ENCODE measurements at regions not wholly inside any gene's neighbourhood (a gene's known extent, or its start where the extent isn't known, plus 50 kb on each side); places are given as distances from the start of the nearest gene placed in this dataset.

GRCh38 chr14:101351146-101351545 lies 210.1 kb upstream of the DIO3 start:
- ATAC-seq: no peak
- intact Hi-C loops (cut with micrococcal nuclease; ENCODE audit: unreplicated experiment) (no loop called here), in situ Hi-C loops (cut with HindIII; ENCODE audit: low pct_unique_long_range_greater_than_20kb, low sequenced_read_pairs) (no loop called here)
- Histone ChIP-seq H3K9me3 (ENCODE audit: control insufficient read depth, insufficient read depth, low read depth, low read length) (0 out of 2 replicates have a peak, but pooled peaks cover 4% of the 10 kb centered on the region), H3K27me3 (ENCODE audit: control insufficient read depth, insufficient read depth, low read length) (no peaks in the 10 kb centered on the region), H3K36me3 (ENCODE audit: control insufficient read depth, insufficient read depth, low read length) (no peaks in the 10 kb centered on the region), H3K27ac (ENCODE audit: low read length) (no peak overlapping the region), H3K4me3 (ENCODE audit: low read depth in 2 of 2, low read length in 2 of 2) (no peak overlapping the region), H3K4me1 (ENCODE audit: control insufficient read depth, insufficient read depth, low read length) (no peaks in the 10 kb centered on the region)
- TF ChIP-seq TCF7L2 (IDR thresholded peaks at IDR 0.05; ENCODE audit: low read depth, low read length) (no peak), CTCF (IDR thresholded peaks at IDR 0.05) (no peak), REST (IDR thresholded peaks at IDR 0.05; ENCODE audit: insufficient read depth in 1 of 2, low read depth in 2 of 2, low read length in 1 of 2) (no peak)
- CTCF ChIA-PET: no interaction called here
- POLR2A ChIA-PET: no interaction called here
- no peak for DNase-seq (ENCODE audit: low read depth, low spot score)
- BruUV-seq (replicated peaks): no TSS peak

- intact Hi-C loops (cut with micrococcal nuclease; ENCODE audit: unreplicated experiment): no loop called here
- DNase-seq (ENCODE audit: low read depth, low spot score) (no peak), ATAC-seq (no peak)
- CTCF ChIA-PET: no interaction called here
- no TSS peak for BruUV-seq (replicated peaks)
- no peaks in the 10 kb centered on the region for H3K27me3 ChIP-seq (ENCODE audit: control insufficient read depth, insufficient read depth, low read length)
- no peaks in the 10 kb centered on the region for H3K4me1 ChIP-seq (ENCODE audit: control insufficient read depth, insufficient read depth, low read length)
- no peak overlapping the region for H3K4me3 ChIP-seq (ENCODE audit: low read depth in 2 of 2, low read length in 2 of 2)
- H3K9me3 ChIP-seq (ENCODE audit: control insufficient read depth, insufficient read depth, low read depth, low read length): 0 out of 2 replicates have a peak, but pooled peaks cover 4% of the 10 kb centered on the region
- POLR2A ChIA-PET: no interaction called here
- TF ChIP-seq REST (IDR thresholded peaks at IDR 0.05; ENCODE audit: insufficient read depth in 1 of 2, low read depth in 2 of 2, low read length in 1 of 2) (no peak), SIN3A (IDR thresholded peaks at IDR 0.05; ENCODE audit: borderline replicate concordance, insufficient read depth, low read depth, low read length) (no peak), POLR2AphosphoS5 (IDR thresholded peaks at IDR 0.05; ENCODE audit: low read depth, low read length) (no peak)
- H3K36me3 ChIP-seq (ENCODE audit: control insufficient read depth, insufficient read depth, low read length): no peaks in the 10 kb centered on the region
- no peak overlapping the region for H3K27ac ChIP-seq (ENCODE audit: low read length)
- in situ Hi-C loops (cut with HindIII; ENCODE audit: low pct_unique_long_range_greater_than_20kb, low sequenced_read_pairs): no loop called here
Measured at GRCh38 chr14:101351769-101352168, 209.5 kb upstream of the DIO3 start.

Data from Panc1 (cell line).